Mammary epithelial cell (primary cell): ENCODE measurements at regions not wholly inside any gene's neighbourhood (a gene's known extent, or its start where the extent isn't known, plus 50 kb on each side); places are given as distances from the start of the nearest gene placed in this dataset.

Experiments
- EZH2 ChIP-seq: IDR thresholded peaks from 2 replicates; pipeline ENCODE4 v1.6.1; 2012; ENCODE audit warnings: low read length, inconsistent platforms, borderline replicate concordance
- TF ChIP-seq, protein P1 (sequence below), 2 donors: IDR thresholded peaks in 1 of 2; conservative IDR thresholded peaks in 1 of 2; 2 replicates each; pipeline ENCODE4 v1.5.1; 2011 to 2012; ENCODE audit warnings: inconsistent platforms in 2 of 2, low read length in 2 of 2, mild to moderate bottlenecking in 2 of 2, control low read depth in 1 of 2, low read depth in 1 of 2; ENCODE audit not compliant: insufficient read depth in 1 of 2; ENCODE audit errors: extremely low read depth in 1 of 2

DNA sequence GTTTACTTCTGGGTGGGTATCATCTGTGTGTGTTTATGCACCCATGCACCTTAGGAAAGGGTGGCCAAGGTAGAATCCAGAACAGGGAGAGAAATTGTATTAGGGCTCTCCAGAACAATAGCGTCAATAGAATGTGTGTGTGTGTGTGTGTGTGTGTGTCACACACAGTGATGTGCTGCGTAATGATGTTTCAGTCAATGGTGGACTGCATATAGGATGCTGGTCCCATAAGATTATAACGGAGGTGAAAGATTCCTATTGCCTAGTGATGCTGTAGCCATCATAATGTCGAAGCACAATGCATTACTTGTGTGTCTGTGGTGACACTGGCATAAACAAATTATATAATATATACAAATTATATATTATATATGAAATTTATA lies 69.3 kb upstream of the PRR23C start:
- TF ChIP-seq, protein P1, sequence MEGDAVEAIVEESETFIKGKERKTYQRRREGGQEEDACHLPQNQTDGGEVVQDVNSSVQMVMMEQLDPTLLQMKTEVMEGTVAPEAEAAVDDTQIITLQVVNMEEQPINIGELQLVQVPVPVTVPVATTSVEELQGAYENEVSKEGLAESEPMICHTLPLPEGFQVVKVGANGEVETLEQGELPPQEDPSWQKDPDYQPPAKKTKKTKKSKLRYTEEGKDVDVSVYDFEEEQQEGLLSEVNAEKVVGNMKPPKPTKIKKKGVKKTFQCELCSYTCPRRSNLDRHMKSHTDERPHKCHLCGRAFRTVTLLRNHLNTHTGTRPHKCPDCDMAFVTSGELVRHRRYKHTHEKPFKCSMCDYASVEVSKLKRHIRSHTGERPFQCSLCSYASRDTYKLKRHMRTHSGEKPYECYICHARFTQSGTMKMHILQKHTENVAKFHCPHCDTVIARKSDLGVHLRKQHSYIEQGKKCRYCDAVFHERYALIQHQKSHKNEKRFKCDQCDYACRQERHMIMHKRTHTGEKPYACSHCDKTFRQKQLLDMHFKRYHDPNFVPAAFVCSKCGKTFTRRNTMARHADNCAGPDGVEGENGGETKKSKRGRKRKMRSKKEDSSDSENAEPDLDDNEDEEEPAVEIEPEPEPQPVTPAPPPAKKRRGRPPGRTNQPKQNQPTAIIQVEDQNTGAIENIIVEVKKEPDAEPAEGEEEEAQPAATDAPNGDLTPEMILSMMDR (conservative IDR thresholded peaks at IDR 0.05 in 1 of 2, IDR thresholded peaks at IDR 0.05 in 1 of 2; ENCODE audit: extremely low read depth in 1 of 2, insufficient read depth in 1 of 2, low read depth in 1 of 2, low read length in 2 of 2), result no peak
- TF ChIP-seq EZH2, result no peak
